ENCODE measurements at regions not wholly inside any gene's neighbourhood (a gene's known extent, or its start where the extent isn't known, plus 50 kb on each side); places are given as distances from the start of the nearest gene placed in this dataset.

DNA sequence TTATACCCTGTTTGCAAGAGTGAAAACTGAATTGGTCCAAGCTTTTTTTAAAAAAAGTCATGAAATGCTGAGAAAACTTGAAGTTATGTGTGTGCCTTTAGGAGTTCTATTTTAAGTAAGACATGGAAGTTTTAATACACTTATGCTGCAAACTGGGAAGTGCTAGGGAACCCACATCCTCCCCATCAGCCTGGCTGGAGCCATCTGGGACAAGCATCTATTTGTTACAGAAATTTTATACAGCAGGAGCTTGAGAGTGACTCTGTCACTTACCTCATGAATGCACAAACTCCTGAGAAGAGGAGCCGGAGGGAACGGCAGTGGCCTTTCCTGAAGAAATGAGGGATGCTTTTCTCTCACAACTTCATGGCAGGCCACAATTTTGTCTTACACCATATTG is 78.2 kb upstream of the SLC44A3 start:
- Mint-ChIP-seq H3K4me3 (no peak overlapping the region), H3K9me3 (peaks cover 5% of the 10 kb centered on the region), H3K4me1 (peaks cover 10% of the 10 kb centered on the region), H3K27ac (no peak overlapping the region), H3K27me3 (peaks cover 9% of the 10 kb centered on the region), H3K36me3 (ENCODE audit: low read depth) (no peaks in the 10 kb centered on the region)
- DNase-seq, result no peak
- intact Hi-C loops (cut with micrococcal nuclease), result no loop called here

DNA sequence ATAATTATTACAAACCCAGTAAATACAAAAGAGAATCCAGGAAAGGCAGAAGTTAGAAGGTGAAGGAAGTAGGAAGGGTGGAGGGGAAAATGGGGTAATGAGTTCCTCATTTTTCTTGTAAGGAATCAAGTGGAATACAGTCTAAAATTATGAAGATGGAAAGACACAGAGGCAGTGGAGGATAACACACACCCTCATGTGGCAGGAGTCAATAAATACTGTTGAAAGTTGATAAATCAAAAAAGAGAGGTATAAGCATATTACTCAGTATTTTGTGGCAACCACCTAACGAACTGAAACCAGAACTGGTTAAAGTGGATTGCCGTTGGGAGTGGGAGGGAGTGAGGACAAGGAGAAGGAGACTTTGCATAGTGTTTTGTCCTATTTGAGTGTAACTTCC is 78.6 kb upstream of the SLC44A3 start:
- Mint-ChIP-seq H3K9me3 (peaks cover 5% of the 10 kb centered on the region), H3K4me3 (no peak overlapping the region), H3K27me3 (peaks cover 12% of the 10 kb centered on the region), H3K4me1 (peaks cover 10% of the 10 kb centered on the region), H3K27ac (no peak overlapping the region), H3K36me3 (ENCODE audit: low read depth) (no peaks in the 10 kb centered on the region)
- intact Hi-C loops (cut with micrococcal nuclease), result no loop called here
- no peak for DNase-seq

DNA sequence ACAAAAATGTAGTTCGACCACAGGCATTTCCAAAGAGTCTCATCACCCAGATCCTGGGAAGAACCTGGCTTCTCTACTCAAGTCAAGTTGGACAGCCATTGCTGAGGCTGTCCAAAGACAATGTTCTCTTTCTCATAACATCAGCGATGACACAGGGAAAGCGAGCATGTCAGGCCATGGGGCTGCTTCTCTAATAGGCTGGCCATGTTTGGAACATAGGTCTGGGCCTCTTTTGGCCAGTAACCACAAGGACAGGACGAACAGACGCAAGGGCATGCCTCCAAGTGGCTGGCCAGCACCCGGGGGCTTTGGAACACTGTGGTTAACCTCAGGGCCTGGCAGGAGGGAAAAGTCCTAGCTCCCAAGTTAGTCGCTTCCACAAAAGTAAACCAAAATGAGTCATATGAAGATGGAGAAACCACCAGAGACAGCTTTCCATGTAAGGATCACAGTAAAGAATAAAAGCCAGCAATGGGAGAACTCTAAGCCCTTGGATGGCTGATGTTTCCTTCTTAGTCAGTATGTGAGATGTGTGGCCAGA is 80.6 kb upstream of the SLC44A3 start:
- H3K27me3 Mint-ChIP-seq, result peaks cover 10% of the 10 kb centered on the region
- intact Hi-C loops (cut with micrococcal nuclease), result no loop called here
- no peaks in the 10 kb centered on the region for H3K36me3 Mint-ChIP-seq (ENCODE audit: low read depth)
- DNase-seq, result no peak
- peaks cover 15% of the 10 kb centered on the region for H3K4me1 Mint-ChIP-seq
- H3K4me3 Mint-ChIP-seq, result no peak overlapping the region
- H3K27ac Mint-ChIP-seq, result no peak overlapping the region
- peaks cover 3% of the 10 kb centered on the region for H3K9me3 Mint-ChIP-seq

DNA sequence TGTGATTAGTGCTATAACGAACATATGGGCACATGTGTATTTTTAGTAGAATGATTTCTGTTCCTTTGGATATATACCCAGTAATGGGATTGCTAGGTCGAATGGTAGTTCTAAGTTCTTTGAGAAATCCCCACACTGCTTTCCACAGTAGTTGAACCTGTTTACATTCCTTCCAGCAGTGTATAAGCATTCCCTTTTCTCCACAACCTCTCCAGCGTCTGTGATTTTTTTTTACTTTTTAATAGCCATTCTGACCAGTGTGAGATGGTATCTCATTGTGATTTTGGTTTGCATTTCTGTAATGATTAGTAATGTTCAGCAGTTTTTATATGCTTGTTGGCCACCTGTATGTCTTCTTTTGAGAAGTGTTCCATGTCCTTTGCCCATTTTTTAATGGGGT is 81.8 kb upstream of the SLC44A3 start:
- Mint-ChIP-seq H3K27me3 (peaks cover 12% of the 10 kb centered on the region), H3K27ac (no peak overlapping the region), H3K9me3 (no peaks in the 10 kb centered on the region), H3K4me3 (no peak overlapping the region), H3K4me1 (peaks cover 15% of the 10 kb centered on the region), H3K36me3 (ENCODE audit: low read depth) (no peaks in the 10 kb centered on the region)
- DNase-seq, result no peak
- intact Hi-C loops (cut with micrococcal nuclease), result no loop called here

DNA sequence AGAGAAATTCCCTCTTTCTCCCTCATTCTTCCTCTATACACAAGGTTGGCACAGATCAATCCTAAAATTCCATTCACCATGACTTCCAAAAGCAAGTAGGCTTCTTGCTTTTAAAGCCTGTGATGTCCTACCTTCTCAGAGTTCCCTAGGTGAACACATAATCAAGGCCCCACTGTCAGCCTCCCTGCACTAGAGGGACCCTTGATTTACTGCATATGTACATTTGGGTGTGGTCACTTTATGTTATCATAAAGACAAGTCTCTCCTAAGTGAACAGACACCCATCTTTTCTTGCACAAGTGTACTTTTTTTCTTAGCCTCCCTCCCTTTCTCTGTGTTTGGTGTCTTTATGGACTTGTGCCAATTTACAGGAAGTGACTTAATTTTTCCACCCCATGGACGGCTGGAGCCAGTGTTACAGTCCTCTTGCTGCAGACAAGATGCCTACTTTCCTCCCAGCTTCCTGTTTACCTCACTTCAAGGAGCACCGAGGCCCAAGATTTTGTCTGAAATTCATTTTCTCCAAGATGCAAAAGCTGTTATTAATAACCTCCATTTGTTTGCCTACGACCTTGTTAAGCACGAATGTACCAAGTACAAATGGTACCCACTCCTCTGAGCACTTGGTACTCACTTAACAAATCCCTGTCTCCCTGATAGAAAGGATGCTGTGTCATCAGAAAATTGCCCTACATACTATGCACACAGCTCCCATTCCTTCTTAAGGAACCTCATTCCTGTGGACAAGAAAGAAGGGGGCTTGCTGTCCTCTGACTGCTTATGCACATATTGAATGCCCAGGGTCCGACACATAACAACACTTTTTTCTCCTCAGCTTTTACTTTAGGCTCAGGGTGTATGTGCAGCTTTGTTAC is 82.8 kb upstream of the SLC44A3 start:
- Mint-ChIP-seq H3K27me3 (peaks cover 17% of the 10 kb centered on the region), H3K4me1 (peaks cover 13% of the 10 kb centered on the region), H3K9me3 (peaks cover 2% of the 10 kb centered on the region), H3K36me3 (ENCODE audit: low read depth) (no peaks in the 10 kb centered on the region), H3K27ac (no peak overlapping the region), H3K4me3 (no peak overlapping the region)
- DNase-seq, result peak; percentile 44
- intact Hi-C loops (cut with micrococcal nuclease), result no loop called here

DNA sequence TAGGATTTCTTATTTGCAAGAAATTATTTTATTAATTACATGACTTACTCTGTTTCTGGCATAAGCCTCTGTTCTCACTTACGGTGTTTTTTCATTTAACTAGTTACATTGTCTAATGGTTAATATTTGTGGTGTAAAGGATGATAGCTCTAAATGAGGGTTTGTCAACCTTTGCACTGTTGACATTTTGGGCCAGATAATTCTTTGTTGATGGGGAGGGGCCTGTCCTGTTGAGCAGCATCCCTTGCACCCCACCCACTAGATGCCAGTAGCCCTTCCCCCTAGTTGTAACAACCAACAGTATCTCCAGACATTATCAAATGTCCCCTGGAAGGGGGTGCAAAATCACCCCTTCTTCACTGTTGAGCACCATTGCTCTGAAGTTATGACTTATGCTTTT is 83.6 kb upstream of the SLC44A3 start:
- Mint-ChIP-seq H3K27me3 (peaks cover 17% of the 10 kb centered on the region), H3K27ac (no peak overlapping the region), H3K36me3 (ENCODE audit: low read depth) (no peaks in the 10 kb centered on the region), H3K9me3 (peaks cover 5% of the 10 kb centered on the region), H3K4me1 (peaks cover 10% of the 10 kb centered on the region), H3K4me3 (no peak overlapping the region)
- DNase-seq, result no peak
- intact Hi-C loops (cut with micrococcal nuclease), result no loop called here

DNA sequence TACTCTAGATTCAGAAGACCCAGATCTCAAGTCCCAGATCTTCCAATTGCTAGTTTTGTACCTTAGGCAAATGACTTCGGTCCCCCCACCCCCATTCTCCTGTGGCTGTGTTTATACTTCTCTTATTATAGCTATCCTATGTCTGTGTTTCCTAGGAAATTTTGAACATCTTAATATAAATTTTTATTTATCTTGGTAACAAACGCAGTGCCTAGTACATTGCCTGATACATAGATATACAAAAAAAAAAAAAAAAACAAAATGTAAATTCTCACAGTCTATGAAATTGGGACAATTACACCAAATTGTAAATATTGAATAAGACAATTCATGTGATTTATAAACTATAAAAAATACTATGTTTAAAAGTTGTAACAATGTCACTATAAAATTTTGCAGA is 84.1 kb upstream of the SLC44A3 start:
- Mint-ChIP-seq H3K27ac (no peak overlapping the region), H3K27me3 (peaks cover 17% of the 10 kb centered on the region), H3K4me1 (peaks cover 9% of the 10 kb centered on the region), H3K9me3 (peaks cover 5% of the 10 kb centered on the region), H3K36me3 (ENCODE audit: low read depth) (no peaks in the 10 kb centered on the region), H3K4me3 (no peak overlapping the region)
- intact Hi-C loops (cut with micrococcal nuclease), result no loop called here
- no peak for DNase-seq

DNA sequence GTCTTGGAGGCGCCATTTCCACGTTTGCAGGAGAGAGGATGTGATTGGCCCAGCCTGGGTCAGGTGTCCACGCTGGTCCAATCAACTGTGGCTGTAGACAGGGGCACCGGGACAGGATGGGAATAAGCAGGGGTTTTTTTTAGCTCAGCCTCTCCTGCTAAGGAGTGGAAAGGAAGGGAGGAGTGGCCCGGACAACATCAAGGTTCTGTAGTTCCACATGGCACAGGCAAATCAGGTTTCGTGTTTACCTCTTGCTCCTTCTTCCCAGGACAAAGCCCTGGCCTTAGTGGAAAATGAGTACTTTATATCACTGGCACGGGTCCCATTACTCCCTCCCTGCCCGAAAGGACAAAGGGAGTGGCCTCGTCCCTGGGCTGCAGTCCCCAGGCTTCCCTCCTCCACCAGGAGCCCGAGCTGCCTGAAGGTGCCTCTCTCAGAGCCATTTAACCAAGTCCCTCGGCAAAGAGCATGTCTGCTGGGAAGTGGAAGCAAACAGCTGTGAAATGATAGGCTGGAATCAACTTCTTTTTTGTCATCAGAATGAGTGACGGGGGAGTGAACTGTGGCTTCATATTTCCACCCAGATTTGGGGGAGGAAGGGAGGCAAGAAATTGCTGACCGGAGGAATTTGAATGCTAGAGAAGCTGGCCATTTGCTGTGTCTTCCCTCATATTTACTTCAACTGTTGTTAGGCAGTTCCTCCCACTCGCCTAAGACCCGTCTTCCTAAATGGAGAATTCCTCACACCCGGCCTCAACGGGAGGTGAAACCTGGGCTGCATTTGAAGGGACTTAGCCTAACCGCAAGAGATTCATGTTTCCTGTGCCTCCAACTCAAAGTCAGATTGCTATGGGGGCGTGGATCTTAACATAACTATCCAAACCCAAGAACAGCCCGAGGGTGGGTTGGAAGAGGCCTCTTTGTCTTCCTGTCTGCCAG is 84.9 kb upstream of the SLC44A3 start:
- no peak overlapping the region for H3K27ac Mint-ChIP-seq
- intact Hi-C loops (cut with micrococcal nuclease), result no loop called here
- DNase-seq, result no peak
- no peaks in the 10 kb centered on the region for H3K36me3 Mint-ChIP-seq (ENCODE audit: low read depth)
- H3K4me3 Mint-ChIP-seq, result no peak overlapping the region
- H3K27me3 Mint-ChIP-seq, result peaks cover 16% of the 10 kb centered on the region
- peaks cover 9% of the 10 kb centered on the region for H3K4me1 Mint-ChIP-seq
- peaks cover 5% of the 10 kb centered on the region for H3K9me3 Mint-ChIP-seq

DNA sequence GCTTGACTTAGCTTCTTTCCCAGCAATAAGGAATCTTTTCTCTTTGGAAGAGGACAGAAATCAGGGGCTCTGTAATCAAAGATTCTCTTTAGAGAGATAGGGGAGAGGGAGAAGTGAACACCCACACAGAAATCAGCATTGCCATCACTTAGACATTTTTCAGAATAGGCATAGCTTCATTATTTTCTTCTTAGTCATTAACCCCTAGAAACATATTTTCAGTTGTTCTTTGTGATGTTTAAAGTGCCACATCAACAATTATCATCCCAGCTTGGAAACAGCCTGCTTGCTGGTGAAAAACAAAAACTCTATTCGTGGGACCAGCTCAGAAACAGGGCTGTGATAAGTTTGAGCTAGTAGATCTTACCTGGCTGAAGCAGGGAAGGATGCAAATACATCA is 88.3 kb upstream of the SLC44A3 start:
- DNase-seq, result no peak
- Mint-ChIP-seq H3K36me3 (ENCODE audit: low read depth) (no peaks in the 10 kb centered on the region), H3K27ac (no peak overlapping the region), H3K9me3 (peaks cover 5% of the 10 kb centered on the region), H3K4me1 (peaks cover 4% of the 10 kb centered on the region), H3K4me3 (no peak overlapping the region), H3K27me3 (peaks cover 10% of the 10 kb centered on the region)
- intact Hi-C loops (cut with micrococcal nuclease), result no loop called here

DNA sequence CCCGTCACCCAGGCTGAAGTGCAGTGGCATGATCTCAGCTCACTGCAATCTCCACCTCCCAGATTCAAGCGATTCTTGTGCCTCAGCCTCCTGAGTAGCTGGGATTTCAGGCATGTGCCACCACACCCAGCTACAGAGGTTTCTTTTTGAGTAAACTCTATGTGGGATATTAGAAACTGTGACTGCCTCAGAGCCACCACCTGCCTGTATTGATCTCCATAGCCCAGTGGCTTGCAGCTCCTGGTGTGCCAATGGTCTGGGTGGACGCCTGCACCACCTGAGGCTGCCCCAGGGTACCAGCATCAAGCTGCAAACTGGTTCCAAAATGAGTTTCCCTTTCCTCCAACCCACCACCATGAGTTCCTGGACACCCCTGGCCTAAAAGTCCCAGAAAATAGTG is 89.7 kb upstream of the SLC44A3 start:
- H3K27me3 Mint-ChIP-seq, result peaks cover 9% of the 10 kb centered on the region
- intact Hi-C loops (cut with micrococcal nuclease), result no loop called here
- DNase-seq, result no peak
- peaks cover under 1% of the 10 kb centered on the region for H3K4me1 Mint-ChIP-seq
- H3K27ac Mint-ChIP-seq, result no peak overlapping the region
- no peak overlapping the region for H3K4me3 Mint-ChIP-seq
- H3K9me3 Mint-ChIP-seq, result peaks cover 5% of the 10 kb centered on the region
- H3K36me3 Mint-ChIP-seq (ENCODE audit: low read depth), result no peaks in the 10 kb centered on the region

DNA sequence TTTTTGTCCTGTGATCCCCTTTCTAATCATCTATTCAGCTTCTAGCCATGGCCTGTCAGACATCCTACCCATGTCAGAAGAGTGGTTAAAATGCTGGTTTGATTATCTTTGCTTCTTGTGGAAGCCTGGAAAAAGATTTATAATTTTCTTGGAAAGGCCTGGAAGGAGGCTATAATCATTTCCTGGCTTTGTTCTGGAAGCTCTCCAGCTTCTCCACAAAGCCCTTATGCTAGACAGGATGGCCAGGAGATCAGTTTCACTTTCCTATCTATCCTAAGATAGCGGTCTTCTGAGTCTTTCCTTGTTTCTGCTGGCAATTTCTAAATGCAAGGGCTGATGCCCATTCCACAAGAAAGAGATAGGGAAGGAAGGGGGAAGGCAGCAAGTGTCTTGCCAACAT is 90.9 kb upstream of the SLC44A3 start:
- no peak overlapping the region for H3K27ac Mint-ChIP-seq
- no peaks in the 10 kb centered on the region for H3K36me3 Mint-ChIP-seq (ENCODE audit: low read depth)
- no peak for DNase-seq
- intact Hi-C loops (cut with micrococcal nuclease), result no loop called here
- H3K4me3 Mint-ChIP-seq, result no peak overlapping the region
- no peaks in the 10 kb centered on the region for H3K4me1 Mint-ChIP-seq
- peaks cover 5% of the 10 kb centered on the region for H3K9me3 Mint-ChIP-seq
- peaks cover 9% of the 10 kb centered on the region for H3K27me3 Mint-ChIP-seq

DNA sequence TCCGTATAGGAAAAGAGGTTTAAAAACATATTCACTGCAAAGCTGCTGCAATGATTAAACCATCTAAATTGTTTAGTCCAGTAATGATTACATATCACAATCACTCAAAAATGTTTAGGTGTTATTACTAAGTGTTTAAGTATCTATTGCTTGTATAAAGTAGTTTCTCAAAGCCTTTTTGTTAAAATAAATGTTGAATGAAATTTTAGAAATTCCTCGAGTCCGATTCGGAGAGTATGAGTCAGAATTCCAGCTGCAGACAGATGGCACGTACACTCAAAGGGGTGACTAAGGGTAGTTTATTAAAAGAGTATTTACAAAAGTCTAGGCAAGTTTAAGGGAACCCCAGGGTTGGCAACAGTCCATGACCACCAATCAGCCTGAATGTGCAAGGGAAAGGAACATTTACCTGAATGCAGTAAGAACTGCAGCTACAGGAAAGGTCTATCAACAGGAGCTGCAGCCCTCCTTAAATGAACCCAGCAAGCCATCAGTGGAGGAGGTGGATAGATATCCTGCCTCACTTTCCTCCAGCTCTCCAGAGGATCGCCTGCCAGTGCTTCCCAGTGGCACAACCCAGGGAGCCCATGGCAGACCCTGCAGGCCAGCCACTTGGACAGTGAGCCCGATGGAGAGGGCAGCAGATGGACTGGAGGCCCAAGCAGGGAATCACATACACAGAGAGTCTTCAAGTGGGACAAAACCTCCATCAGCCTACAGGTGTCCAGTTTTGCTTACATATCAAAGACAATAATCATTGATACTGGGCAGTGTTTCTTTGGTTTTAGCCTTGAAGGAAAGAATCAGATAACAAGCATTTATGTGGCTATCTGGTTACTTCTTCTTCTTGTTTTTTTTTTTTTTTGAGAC is 92.1 kb upstream of the SLC44A3 start:
- no peak overlapping the region for H3K4me3 Mint-ChIP-seq
- peaks cover 4% of the 10 kb centered on the region for H3K27me3 Mint-ChIP-seq
- H3K27ac Mint-ChIP-seq, result no peak overlapping the region
- intact Hi-C loops (cut with micrococcal nuclease), result no loop called here
- DNase-seq, result no peak
- H3K9me3 Mint-ChIP-seq, result peaks cover 5% of the 10 kb centered on the region
- no peaks in the 10 kb centered on the region for H3K36me3 Mint-ChIP-seq (ENCODE audit: low read depth)
- no peaks in the 10 kb centered on the region for H3K4me1 Mint-ChIP-seq

DNA sequence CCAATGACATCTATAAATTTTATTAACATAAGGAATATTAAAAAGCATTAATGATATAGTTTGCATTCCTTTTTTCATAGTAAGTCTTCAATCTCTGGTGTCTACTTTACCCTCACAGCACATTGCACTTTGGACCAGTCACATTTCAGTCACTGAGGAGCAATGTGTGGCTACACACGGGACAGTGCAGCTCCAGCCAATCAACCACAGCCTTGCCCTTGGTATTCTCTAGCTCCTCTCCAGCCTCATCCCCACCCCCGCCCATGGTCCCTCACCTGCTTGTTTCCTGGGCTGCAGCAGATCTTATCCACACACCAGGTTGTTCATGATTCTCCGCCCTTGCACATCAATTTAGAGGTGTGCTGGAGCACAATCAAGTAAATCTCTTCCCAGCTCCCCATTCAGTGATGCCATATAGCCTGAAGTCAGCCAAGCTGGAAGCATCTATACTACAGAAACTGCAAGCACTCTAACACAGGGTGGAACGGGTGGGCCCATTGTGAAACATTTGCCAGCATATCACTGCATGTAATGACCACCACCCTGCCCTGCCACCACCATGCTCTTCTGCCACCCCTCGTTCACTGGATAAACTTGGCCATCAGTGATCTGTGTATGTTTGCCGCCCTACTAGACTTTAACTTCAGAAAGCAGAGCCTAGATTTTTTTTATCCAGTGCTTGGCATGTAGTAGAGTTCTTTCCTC is 93.0 kb upstream of the SLC44A3 start:
- Mint-ChIP-seq H3K4me3 (no peak overlapping the region), H3K36me3 (ENCODE audit: low read depth) (no peaks in the 10 kb centered on the region), H3K4me1 (no peaks in the 10 kb centered on the region), H3K9me3 (peaks cover under 1% of the 10 kb centered on the region), H3K27ac (no peak overlapping the region), H3K27me3 (peaks cover 2% of the 10 kb centered on the region)
- intact Hi-C loops (cut with micrococcal nuclease), result no loop called here
- no peak for DNase-seq

Measured in activated CD4-positive, alpha-beta T cell treated with anti-CD3 and anti-CD28 coated beads, Interleukin-2, amount 10 ng/mL, durations not matched to agents 24 days and 14 days (primary cell).